IgD-negative memory B cell (primary cell): ENCODE measurements at regions not wholly inside any gene's neighbourhood (a gene's known extent, or its start where the extent isn't known, plus 50 kb on each side); places are given as distances from the start of the nearest gene placed in this dataset.

Source experiments
- H3K27ac Mint-ChIP-seq, 3 donors: one replicate each; pipeline ENCODE4 v1.8.0; 2020 to 2022; ENCODE audit warnings: mild to moderate bottlenecking in 3 of 3, mixed read lengths in 3 of 3, moderate library complexity in 1 of 3
- H3K27me3 Mint-ChIP-seq: one replicate; pipeline ENCODE4 v1.8.0; 2021; ENCODE audit warnings: mixed read lengths
- H3K36me3 Mint-ChIP-seq: one replicate; pipeline ENCODE4 v1.8.0; 2020; ENCODE audit warnings: mild to moderate bottlenecking, mixed read lengths
- H3K4me1 Mint-ChIP-seq, 3 donors: one replicate each; pipeline ENCODE4 v1.8.0; 2020 to 2022; ENCODE audit warnings: mixed read lengths in 3 of 3, mild to moderate bottlenecking in 1 of 3
- H3K4me3 Mint-ChIP-seq, 4 donors: one replicate each; pipeline ENCODE4 v1.8.0; 2020 to 2022; ENCODE audit warnings: mild to moderate bottlenecking in 4 of 4, mixed read lengths in 4 of 4, moderate library complexity in 3 of 4
- H3K9me3 Mint-ChIP-seq, 3 donors: one replicate each; pipeline ENCODE4 v1.8.0; 2020 to 2021; ENCODE audit warnings: mixed read lengths in 3 of 3, mild to moderate bottlenecking in 1 of 3

DNA sequence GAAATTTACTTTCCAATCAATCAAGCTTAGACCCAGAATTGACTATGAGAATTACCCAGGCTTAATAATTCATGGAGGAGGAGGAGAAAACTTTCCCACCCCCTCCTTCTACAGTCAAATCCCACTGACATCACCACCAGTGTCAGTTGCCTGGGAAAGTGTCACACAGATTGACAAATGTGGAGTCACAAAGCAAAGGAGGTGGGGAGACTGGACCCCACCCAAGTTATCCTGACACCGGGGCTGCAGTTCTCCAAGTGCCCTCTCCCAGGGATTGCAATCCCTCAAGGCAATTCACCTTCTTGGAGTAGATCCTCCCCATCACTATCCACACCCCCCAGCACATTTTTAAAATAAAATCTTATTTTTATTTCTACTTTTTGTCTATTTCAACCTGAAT is 100.2 kb upstream of the CDH11 start:
- Mint-ChIP-seq H3K36me3 (no peaks in the 10 kb centered on the region), H3K4me3 (no peak overlapping the region), H3K4me1 (peaks cover 0 to 2% (median 0%) of the 10 kb centered on the region in 3 donors), H3K27ac (no peak overlapping the region), H3K27me3 (no peaks in the 10 kb centered on the region), H3K9me3 (peaks cover 0 to 10% (median 4%) of the 10 kb centered on the region in 3 donors)

DNA sequence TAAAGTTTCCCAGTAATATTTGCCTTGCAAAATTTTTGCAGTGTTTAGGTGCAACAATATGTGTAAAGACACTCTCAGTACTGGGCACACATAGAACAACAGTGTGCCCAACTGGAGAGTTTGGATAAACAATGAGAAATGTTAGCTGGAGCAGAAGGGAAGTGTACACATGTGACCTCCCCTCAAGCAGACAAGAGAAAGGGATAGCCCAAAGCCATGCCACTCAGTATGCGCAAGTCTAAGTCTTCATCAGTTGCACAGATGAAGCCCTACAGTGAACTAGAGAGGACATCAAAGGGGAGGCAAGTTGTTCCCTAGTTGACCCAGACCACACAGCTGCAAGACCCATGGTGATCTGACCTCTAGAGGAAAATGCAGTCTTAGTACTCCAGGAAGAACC is 97.9 kb upstream of the CDH11 start:
- Mint-ChIP-seq H3K9me3 (peaks cover 0 to 9% (median 2%) of the 10 kb centered on the region in 3 donors), H3K4me1 (peaks cover 0 to 2% (median 0%) of the 10 kb centered on the region in 3 donors), H3K4me3 (no peak overlapping the region), H3K36me3 (no peaks in the 10 kb centered on the region), H3K27ac (no peak overlapping the region), H3K27me3 (no peaks in the 10 kb centered on the region)

DNA sequence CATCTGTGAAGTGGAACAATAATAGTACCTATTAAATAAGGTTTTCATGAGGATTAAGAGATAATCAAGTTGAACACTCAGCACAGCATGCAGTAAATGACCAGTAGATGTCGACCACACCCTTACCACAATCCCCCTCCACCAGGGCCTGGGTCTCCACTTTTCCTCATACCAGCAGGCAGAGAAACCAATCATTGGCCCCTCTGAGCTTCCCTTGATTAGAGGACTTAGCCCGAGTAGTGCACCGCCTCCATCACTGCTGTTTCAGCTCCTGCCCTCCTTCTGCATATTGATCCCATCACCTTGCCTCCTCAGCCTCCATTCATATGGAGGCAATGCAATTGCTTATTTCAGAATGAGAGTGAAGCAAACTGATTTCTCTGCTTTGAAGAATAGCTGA is 96.5 kb upstream of the CDH11 start:
- peaks cover 0 to 2% (median 0%) of the 10 kb centered on the region in 3 donors for H3K4me1 Mint-ChIP-seq
- H3K27me3 Mint-ChIP-seq: no peaks in the 10 kb centered on the region
- peaks cover 0 to 9% (median 2%) of the 10 kb centered on the region in 3 donors for H3K9me3 Mint-ChIP-seq
- H3K27ac Mint-ChIP-seq: no peak overlapping the region
- no peak overlapping the region for H3K4me3 Mint-ChIP-seq
- no peaks in the 10 kb centered on the region for H3K36me3 Mint-ChIP-seq

DNA sequence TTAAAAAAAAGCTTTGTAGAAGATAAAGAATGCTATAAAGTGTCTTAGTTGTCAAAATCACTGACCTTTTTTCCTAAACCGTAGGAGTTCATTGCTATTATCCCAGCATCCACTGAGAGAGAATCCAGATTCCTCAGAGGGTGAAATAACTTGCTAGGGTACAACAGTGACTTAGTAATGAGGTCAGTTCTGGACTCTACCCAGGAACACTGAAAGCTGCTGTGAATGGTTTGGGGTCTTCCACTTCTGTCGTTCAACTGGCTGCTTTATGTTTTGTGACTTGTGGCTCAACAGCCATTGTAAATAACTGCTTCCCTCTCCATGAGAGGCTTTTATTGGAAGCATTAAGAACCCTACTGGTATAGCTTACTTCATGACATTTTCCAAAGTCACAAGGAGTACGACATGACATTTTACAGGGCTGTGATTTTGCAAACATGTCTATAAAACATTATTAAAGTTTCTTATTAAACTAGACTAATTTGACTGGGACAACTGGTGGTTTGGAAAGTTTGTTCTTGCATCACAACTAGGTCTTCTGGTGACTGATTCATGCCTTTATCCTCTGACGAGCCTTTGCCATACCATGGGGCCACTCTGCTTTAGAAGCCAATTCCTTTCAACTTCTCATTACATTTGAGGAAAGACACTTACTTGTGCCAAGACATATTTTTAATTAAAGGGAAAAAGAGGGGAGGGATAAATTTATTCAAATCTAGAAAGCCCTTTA is 92.2 kb upstream of the CDH11 start:
- Mint-ChIP-seq H3K4me3 (no peak overlapping the region), H3K4me1 (no peaks in the 10 kb centered on the region), H3K36me3 (no peaks in the 10 kb centered on the region), H3K27ac (no peak overlapping the region), H3K27me3 (no peaks in the 10 kb centered on the region), H3K9me3 (peaks cover 0 to 9% (median 6%) of the 10 kb centered on the region in 3 donors)

DNA sequence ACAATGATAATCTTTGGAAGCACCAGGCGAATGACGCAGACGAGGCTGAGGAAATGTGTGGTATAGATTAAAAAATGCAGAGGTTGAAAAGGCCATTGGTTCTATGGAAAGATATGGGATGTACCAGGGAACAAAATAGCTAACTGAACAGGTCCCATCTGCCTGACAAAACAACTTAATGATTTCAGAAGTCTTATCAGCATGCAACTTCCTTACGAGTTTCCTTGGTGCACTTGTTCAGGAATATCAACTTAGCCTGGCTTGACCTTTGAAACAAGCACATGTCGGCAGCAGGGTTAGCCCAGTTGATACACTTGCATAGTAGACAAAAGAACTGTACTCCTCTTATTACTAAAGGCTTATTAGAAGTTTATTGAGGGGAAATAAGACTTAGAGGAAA is 90.9 kb upstream of the CDH11 start:
- Mint-ChIP-seq H3K36me3 (no peaks in the 10 kb centered on the region), H3K4me3 (no peak overlapping the region)

DNA sequence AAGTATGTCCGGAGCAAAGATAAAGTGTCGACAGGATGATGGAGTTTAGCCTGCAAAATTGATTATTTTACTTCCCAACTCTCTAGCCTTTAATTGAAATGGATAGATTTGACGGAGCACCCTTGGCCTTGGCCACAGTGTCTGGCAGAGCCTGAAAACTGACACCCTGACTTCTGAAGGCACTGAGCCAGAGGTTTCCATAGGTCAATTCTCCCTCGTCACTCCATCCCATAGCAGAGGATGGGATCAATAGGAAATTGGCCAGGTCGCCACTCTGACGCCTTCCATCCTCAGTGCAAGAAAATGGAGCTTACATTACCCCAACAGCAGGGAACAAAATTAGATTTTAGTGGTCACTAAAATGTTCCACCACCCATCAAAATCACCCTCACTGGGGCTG is 90.4 kb upstream of the CDH11 start:
- Mint-ChIP-seq H3K4me1 (no peaks in the 10 kb centered on the region), H3K36me3 (no peaks in the 10 kb centered on the region), H3K27me3 (no peaks in the 10 kb centered on the region), H3K4me3 (no peak overlapping the region), H3K9me3 (peaks cover 2 to 14% (median 6%) of the 10 kb centered on the region in 3 donors), H3K27ac (no peak overlapping the region)

More for the DNA sequence above, 90.9 kb upstream of the CDH11 start:
- Mint-ChIP-seq H3K4me1 (no peaks in the 10 kb centered on the region), H3K9me3 (peaks cover 2 to 14% (median 6%) of the 10 kb centered on the region in 3 donors), H3K27me3 (no peaks in the 10 kb centered on the region), H3K27ac (no peak overlapping the region)

DNA sequence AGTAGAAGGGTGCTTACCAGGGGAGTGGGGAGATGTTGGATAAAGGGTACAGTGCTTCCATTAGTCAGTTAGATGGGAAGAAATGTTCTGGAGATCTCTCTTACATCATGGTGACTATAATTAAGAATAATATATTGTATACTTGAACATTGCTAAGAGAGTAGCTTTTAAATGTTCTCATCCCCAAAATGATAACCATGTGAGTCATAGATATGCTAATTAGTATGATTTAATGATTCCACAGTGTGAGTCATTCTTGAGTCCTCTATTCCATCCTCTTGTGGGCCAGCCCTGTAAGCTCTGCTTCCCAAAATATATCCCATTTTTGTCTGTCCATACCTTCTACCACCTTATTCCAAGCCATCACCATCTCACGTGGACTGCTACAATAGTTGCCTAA is 80.6 kb upstream of the CDH11 start:
- no peaks in the 10 kb centered on the region for H3K36me3 Mint-ChIP-seq
- H3K27me3 Mint-ChIP-seq: no peaks in the 10 kb centered on the region
- no peak overlapping the region for H3K27ac Mint-ChIP-seq
- H3K4me1 Mint-ChIP-seq: no peaks in the 10 kb centered on the region
- H3K4me3 Mint-ChIP-seq: no peak overlapping the region
- H3K9me3 Mint-ChIP-seq: peaks cover 2 to 14% (median 4%) of the 10 kb centered on the region in 3 donors

DNA sequence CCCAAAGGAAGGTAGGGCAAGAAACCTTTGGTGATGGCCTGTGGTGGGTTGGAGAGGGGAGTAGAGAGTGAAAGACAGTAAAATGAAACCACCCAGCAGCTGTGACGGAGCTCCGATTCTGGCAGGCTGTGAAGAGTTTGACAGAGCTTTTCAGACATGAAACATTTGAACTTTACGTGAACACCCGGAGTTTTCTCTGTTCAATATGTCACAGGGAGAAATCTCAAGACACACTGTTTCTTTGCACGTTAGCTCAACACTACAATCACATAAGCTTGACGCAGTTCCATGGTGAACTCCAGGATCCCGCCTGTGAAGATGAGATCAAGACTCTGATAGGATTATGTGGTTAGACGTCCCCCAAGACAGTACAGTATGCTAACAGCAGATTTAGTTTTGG is 79.6 kb upstream of the CDH11 start:
- no peaks in the 10 kb centered on the region for H3K27me3 Mint-ChIP-seq
- no peak overlapping the region for H3K4me3 Mint-ChIP-seq
- peaks cover 2 to 14% (median 4%) of the 10 kb centered on the region in 3 donors for H3K9me3 Mint-ChIP-seq
- no peaks in the 10 kb centered on the region for H3K4me1 Mint-ChIP-seq
- H3K27ac Mint-ChIP-seq: no peak overlapping the region
- no peaks in the 10 kb centered on the region for H3K36me3 Mint-ChIP-seq

DNA sequence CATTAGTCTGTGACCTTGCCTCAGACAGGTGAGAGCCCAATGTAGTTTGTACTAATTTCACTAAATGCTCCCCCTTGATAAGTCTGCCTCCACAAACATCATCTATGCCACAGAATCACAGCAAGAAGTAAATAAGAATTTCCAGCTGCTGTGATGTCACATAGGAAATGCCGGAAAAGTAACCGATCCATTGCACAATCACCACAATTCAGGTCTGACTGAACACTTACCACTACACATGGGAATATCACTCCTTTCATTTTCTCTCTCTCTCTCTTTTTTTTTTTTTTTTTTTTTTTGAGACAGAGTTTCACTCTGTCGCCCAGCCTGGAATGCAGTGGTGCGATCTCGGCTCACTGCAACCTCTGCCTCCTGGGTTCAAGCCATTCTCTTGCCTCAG is 79.0 kb upstream of the CDH11 start:
- Mint-ChIP-seq H3K4me1 (no peaks in the 10 kb centered on the region), H3K27ac (no peak overlapping the region), H3K27me3 (no peaks in the 10 kb centered on the region), H3K36me3 (no peaks in the 10 kb centered on the region), H3K9me3 (peaks cover 2 to 14% (median 4%) of the 10 kb centered on the region in 3 donors), H3K4me3 (no peak overlapping the region)

DNA sequence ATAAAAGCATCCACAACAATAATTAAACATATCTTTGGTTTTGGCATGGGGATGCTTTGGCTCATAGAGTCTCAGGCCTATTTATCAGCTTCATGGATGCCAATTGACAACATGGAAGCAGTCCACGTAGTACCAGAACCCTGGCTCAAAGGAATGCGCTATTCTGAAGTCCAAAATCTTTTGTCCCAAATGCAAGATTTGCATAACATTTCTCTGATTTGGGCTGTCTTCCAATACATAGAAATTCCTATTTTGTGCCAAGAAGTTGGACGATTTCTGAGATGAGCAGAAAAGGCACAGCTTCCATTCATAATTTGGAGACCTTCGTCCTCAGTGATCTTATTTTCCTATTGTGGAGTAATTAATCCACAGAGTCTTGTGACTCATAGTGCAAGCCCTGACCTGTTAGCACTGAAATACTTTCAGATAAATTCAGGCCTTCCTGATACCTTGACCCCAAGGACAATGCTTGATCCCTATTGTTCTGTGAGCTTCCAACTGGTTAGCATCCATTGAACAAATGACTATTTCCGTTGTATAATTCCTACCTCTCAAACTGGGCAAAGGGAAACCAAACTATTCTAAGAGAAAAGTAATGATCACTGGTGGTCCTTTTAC is 78.4 kb upstream of the CDH11 start:
- peaks cover 2 to 18% (median 4%) of the 10 kb centered on the region in 3 donors for H3K9me3 Mint-ChIP-seq
- H3K4me1 Mint-ChIP-seq: no peaks in the 10 kb centered on the region
- H3K36me3 Mint-ChIP-seq: no peaks in the 10 kb centered on the region
- H3K27ac Mint-ChIP-seq: no peak overlapping the region
- no peak overlapping the region for H3K4me3 Mint-ChIP-seq
- no peaks in the 10 kb centered on the region for H3K27me3 Mint-ChIP-seq

DNA sequence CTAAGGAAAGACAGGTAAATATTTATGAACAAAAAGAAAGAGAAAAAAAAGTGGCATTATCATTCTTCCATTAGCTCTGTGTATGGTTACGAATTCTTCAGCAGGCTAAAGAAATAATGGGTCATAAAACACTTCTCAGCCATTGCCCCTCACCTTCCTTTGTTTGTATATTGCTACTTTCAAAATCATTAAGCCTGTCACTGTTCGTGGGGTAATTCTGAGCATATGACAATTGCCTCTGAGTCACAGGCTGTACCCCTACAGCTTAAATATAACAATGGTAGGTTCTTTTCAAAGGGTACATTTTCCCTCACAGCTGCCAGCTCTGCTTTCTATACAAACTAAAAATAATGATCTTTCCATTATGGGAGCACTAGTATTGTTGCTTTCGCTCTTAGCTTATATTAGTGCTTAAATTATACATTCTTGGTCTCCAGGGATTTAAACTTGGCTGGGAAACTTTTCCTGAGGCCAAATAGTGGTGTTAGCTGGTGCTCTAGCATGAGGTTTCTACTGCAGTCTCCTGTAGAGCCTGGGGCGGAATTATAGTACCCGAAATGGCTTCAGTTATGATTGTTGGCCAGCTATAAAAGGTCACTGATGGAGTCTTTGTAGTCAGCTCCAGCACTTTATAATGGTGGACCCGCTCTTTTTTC is 74.7 kb upstream of the CDH11 start:
- Mint-ChIP-seq H3K4me1 (no peaks in the 10 kb centered on the region), H3K4me3 (no peak overlapping the region), H3K9me3 (peaks cover 2 to 13% (median 10%) of the 10 kb centered on the region in 3 donors), H3K27ac (no peak overlapping the region), H3K36me3 (no peaks in the 10 kb centered on the region), H3K27me3 (no peaks in the 10 kb centered on the region)

DNA sequence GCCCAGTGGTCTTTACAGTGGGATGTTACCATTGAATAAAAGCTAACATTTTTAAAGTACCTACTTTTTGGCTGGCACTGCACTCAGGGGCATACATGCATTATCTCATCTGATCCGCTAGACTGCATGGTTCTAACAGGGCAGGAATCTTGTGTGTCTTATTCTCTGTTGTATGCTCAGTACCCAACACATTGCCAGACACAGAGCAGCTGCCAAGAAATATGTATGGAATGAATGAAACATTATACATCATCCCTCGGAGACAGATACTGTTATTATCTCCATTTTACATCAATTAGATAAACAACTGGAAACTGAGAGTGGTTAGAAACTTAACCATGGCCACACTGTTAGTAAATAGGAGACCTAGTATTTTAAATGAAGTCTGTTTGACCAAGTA is 74.1 kb upstream of the CDH11 start:
- Mint-ChIP-seq H3K4me3 (no peak overlapping the region), H3K4me1 (no peaks in the 10 kb centered on the region), H3K27ac (no peak overlapping the region), H3K36me3 (no peaks in the 10 kb centered on the region), H3K9me3 (peaks cover 2 to 13% (median 10%) of the 10 kb centered on the region in 3 donors), H3K27me3 (no peaks in the 10 kb centered on the region)

DNA sequence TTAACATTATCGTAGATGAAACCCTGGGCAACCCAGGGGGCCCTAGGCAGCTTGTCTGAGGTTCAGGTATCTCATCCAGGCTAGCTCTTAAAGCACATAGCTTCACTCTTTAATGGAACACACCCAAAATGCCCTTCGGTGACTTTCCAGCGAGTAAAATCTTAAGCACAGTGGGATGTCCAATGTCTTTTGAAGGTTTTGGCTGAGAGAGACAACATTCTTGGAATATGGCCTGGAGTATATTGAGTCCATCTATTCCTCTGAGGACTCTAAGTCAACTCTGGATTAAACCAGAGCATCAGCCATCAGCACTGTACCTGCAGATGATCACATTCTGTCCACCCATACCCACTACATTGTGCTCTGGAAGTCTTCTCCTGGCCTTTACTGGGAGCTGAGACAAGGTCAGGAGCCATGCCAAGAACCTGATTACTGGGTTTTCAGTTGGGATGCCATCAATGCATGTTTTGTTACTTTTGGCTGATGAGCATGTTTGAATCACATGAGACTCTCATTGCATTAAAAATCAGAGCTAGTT is 63.4 kb upstream of the CDH11 start:
- Mint-ChIP-seq H3K4me1 (no peaks in the 10 kb centered on the region), H3K27ac (no peak overlapping the region), H3K36me3 (no peaks in the 10 kb centered on the region), H3K4me3 (no peak overlapping the region), H3K27me3 (no peaks in the 10 kb centered on the region), H3K9me3 (peaks cover 5 to 17% (median 6%) of the 10 kb centered on the region in 3 donors)

DNA sequence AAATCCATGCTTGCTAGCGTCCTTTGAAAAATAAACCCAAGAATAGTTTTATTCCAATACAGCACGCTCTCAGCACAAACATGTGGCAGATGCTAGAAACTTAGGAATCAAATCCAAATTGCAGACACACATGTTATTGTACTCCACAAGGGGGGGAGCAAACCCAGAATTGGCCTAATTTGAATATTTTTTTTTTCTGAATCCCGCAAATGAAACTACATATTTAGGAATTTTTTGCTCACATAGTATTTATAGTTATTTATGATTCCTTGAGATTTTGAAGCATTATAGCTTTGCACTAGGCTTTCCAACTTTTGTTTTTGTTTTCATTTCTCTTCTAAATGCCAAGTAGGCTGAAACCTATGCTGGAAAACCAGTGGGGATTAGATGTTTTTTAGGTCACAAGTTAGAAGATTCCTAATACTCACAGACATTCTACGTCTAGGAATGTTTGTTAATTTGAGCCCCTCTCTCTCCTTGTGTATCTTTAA is 59.3 kb upstream of the CDH11 start:
- Mint-ChIP-seq H3K4me1 (no peaks in the 10 kb centered on the region), H3K27me3 (no peaks in the 10 kb centered on the region), H3K4me3 (no peak overlapping the region), H3K9me3 (peaks cover 0 to 9% (median 5%) of the 10 kb centered on the region in 3 donors), H3K27ac (no peak overlapping the region), H3K36me3 (no peaks in the 10 kb centered on the region)

DNA sequence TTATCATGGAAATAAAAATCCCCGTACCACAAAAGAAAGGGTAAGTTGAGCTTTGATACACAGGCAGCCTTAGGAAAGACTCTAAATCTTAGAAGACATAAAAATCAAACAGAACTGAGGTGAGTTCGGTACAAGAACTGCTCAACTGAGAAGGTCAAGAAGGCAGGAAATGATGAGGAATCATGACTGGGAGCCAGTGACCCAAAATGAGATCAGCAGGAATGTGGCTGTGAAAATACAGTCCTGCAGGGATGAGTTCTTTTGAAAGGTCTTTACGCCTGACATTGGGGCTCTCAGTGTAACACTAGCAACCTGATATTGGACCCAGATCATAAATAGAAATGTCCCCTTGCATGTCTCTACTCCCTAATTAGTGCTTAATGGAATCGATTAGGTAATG is 56.3 kb upstream of the CDH11 start:
- no peak overlapping the region for H3K27ac Mint-ChIP-seq
- H3K36me3 Mint-ChIP-seq: no peaks in the 10 kb centered on the region
- H3K4me1 Mint-ChIP-seq: no peaks in the 10 kb centered on the region
- no peaks in the 10 kb centered on the region for H3K27me3 Mint-ChIP-seq
- peaks cover 2 to 9% (median 2%) of the 10 kb centered on the region in 3 donors for H3K9me3 Mint-ChIP-seq
- no peak overlapping the region for H3K4me3 Mint-ChIP-seq
